ENCODE measurements at regions not wholly inside any gene's neighbourhood (a gene's known extent, or its start where the extent isn't known, plus 50 kb on each side); places are given as distances from the start of the nearest gene placed in this dataset.

- TF ChIP-seq CTCF (IDR thresholded peaks at IDR 0.05) (no peak), POLR2AphosphoS5 (IDR thresholded peaks at IDR 0.05) (no peak), POLR2A (IDR thresholded peaks at IDR 0.05) (no peak)
Observed at GRCh38 chr16:66113223-66113622, 253.3 kb upstream of the CDH5 start.

Data from breast epithelium (tissue), 3 donors.